GM12878 (cell line): ENCODE measurements at regions not wholly inside any gene's neighbourhood (a gene's known extent, or its start where the extent isn't known, plus 50 kb on each side); places are given as distances from the start of the nearest gene placed in this dataset.

Source experiments
- CTCF ChIP-seq, 3 experiments: IDR thresholded peaks in 2 of 3; conservative IDR thresholded peaks in 1 of 3; 2 replicates each; pipeline ENCODE4 v1.5.1; 2011; ENCODE audit warnings: low read depth in 3 of 3, low read length in 3 of 3, mild to moderate bottlenecking in 3 of 3, control low read depth in 2 of 3, moderate library complexity in 2 of 3, inconsistent platforms in 1 of 3, mixed read lengths in 1 of 3; ENCODE audit not compliant: control insufficient read depth in 2 of 3, insufficient read depth in 1 of 3; ENCODE audit errors: extremely low read depth in 1 of 3
- FOXM1 ChIP-seq: IDR thresholded peaks from 2 replicates; pipeline ENCODE4 v1.6.1; 2012; ENCODE audit warnings: low read depth, mild to moderate bottlenecking, inconsistent platforms, low read length, moderate library complexity
- HDGF ChIP-seq: fragments of 450-650 bp; IDR thresholded peaks from 2 replicates; pipeline ENCODE4 v1.6.1; 2016; ENCODE audit warnings: antibody characterized with exemption
- PKNOX1 ChIP-seq: fragments of 450-650 bp; IDR thresholded peaks from 2 replicates; pipeline ENCODE4 v1.6.1; 2016; ENCODE audit warnings: mild to moderate bottlenecking
- POLR2A ChIP-seq: IDR thresholded peaks from 2 replicates; pipeline ENCODE4 v1.6.1; 2011; ENCODE audit warnings: low read depth, mild to moderate bottlenecking, low read length
- POLR2AphosphoS5 ChIP-seq: IDR thresholded peaks from 2 replicates; pipeline ENCODE4 v1.6.1; 2011; ENCODE audit warnings: mild to moderate bottlenecking, low read length, inconsistent platforms
- YY1 ChIP-seq: IDR thresholded peaks from 2 replicates; pipeline ENCODE4 v1.6.1; 2011; ENCODE audit warnings: low read depth, mild to moderate bottlenecking, low read length
- ZBTB11 ChIP-seq: fragments of 450-650 bp; formaldehyde crosslinking; IDR thresholded peaks from 2 replicates; pipeline ENCODE4 v1.5.0; 2022; ENCODE audit warnings: mild to moderate bottlenecking, missing genetic modification characterization
- ZNF274 ChIP-seq: IDR thresholded peaks from one replicate; pipeline ENCODE4 v1.8.0; 2011; ENCODE audit not compliant: insufficient read length, insufficient read depth

GRCh38 chr3:30299674-30300385 lies 306.6 kb upstream of the TGFBR2 start:
- TF ChIP-seq POLR2AphosphoS5, result no peak
- no peak for TF ChIP-seq ZNF274
- no peak for TF ChIP-seq CTCF (IDR thresholded peaks at IDR 0.05 in 2 of 3, conservative IDR thresholded peaks at IDR 0.05 in 1 of 3; ENCODE audit: control insufficient read depth in 2 of 3, extremely low read depth in 1 of 3, insufficient read depth in 1 of 3, low read depth in 3 of 3, low read length in 3 of 3)
- no peak for TF ChIP-seq PKNOX1
- no peak for TF ChIP-seq FOXM1
- no peak for TF ChIP-seq ZBTB11
- TF ChIP-seq HDGF, result no peak
- no peak for TF ChIP-seq POLR2A
- TF ChIP-seq YY1, result no peak
